GM12872 (cell line): ENCODE measurements at regions not wholly inside any gene's neighbourhood (a gene's known extent, or its start where the extent isn't known, plus 50 kb on each side); places are given as distances from the start of the nearest gene placed in this dataset.

Source experiments
- CTCF ChIP-seq: IDR thresholded peaks from 3 replicates; pipeline ENCODE4 v1.5.1; 2011; ENCODE audit warnings: low read depth, mild to moderate bottlenecking, low read length, moderate library complexity; ENCODE audit not compliant: insufficient read depth

GRCh38 chr2:136244536-136244885 lies 126.6 kb upstream of the CXCR4 start:
- TF ChIP-seq CTCF, result no peak

GRCh38 chr2:136243638-136244535 lies 125.9 kb upstream of the CXCR4 start:
- TF ChIP-seq CTCF, result no peak

- no peak for TF ChIP-seq CTCF
Measured at GRCh38 chr2:136242687-136243277, 124.8 kb upstream of the CXCR4 start.

DNA sequence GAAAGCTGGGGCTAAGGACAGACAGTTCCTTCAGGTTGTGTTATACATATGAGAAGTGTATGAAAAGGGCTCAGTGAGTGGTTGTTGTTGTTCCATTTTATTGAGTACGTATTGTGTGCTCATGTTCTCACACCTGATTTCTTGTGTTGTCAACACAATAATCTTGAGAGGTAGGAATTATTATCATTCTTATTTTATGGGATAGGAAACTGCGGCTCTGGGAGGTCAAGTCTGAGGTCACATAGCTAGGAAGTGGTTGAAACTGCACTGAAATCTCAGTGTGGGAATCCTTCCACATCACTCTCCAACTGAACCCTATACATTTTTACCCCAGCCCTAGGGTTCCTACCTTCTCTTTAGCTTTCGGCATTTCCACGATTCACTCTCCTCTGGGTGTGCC lies 124.2 kb upstream of the CXCR4 start:
- no peak for TF ChIP-seq CTCF

DNA sequence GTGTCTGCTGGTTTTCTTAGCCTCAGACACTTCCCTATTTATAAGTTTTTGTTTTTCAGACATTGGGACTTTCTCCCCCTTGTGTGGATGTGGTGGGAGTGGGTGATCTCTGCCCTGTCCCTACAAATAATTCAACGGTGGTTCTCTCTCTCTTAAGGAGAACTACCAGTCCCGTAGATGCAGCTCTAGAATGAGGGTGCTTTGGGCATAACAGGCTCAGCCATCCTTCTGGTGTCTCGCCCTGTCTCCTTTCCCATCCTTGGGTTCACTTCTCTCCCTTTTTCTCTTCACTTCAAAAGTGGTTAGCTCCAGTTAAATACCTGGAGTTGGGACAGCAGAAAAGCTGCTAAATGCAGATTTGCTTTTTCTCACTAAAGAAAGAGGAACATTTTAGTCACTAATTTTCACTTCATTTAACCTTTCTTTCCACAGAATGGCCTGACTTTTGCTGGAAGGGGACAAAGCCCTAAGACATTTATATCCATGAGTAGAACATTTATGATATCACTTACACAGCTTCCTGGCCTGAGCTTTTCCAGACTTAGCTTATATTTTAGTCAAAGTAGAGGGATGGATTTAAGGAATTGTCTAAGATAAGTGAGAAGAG lies 121.2 kb upstream of the CXCR4 start:
- no peak for TF ChIP-seq CTCF

DNA sequence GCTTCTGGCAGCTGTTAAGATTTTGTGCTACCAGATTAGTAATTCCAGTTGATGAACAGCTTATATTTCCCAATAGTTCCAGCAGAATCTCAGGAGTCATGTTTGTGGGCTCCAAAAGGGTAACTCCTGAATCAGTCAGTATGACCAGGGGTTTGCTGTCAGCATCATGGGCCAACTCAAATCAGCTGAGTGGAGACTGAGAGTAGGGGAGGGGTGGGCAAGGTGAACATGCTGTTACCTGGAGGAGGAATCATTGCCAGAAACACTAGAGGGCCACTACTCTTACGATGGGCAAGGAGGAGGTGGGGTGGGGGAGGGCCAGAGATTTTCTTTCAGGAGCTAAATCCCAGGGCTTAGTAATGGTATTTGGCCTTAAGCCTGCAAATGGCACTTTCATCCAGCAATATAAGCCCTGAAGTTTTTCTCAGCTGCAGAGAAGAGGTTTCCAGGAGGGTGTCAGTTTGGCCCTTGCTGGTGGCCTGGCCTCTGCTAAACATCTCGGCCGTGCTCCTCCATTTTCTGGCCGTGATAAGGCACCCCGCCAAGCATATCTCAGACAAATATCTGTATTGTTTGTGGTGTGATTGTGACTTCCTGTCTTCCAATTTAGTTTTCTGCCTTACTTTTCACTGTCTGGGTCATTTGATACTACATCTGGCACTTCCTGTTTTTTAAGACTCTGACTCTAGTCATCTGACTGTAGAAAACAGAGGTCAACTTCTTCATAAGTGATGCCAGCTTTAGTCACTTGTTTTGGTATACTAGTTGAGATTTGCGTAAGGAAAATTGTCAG lies 120.5 kb upstream of the CXCR4 start:
- no peak for TF ChIP-seq CTCF

- no peak for TF ChIP-seq CTCF
Measured at GRCh38 chr2:136236019-136236418, 118.1 kb upstream of the CXCR4 start.
